HG02642 (cell line): ENCODE measurements at regions not wholly inside any gene's neighbourhood (a gene's known extent, or its start where the extent isn't known, plus 50 kb on each side); places are given as distances from the start of the nearest gene placed in this dataset.

Source experiments
- ATAC-seq: cut with Tn5 transposase; IDR thresholded peaks from one replicate; pipeline ENCODE4 v1.9.1; 2021; ENCODE audit warnings: mild to moderate bottlenecking; ENCODE audit not compliant: unreplicated experiment, poor library complexity

DNA sequence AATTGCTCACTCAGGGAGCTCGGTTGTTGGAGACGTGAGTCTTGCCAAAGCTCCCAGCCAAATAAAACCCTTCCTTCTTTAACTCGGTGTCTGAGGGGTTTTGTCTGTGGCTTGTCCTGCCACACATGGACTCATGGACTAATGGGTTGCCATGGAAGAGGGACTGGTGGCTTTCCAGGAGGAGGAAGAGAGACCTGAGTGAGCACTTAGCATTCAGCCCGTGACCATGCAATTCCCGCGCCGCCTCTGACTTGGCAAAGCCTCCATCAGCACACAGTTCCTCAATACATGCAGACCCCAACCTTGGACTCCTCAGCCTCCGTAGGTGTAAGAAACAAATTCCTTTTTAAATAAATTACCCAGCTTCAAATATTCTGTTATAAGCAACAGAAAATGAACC lies 57.3 kb upstream of the TMEM18 start:
- no peak for ATAC-seq

DNA sequence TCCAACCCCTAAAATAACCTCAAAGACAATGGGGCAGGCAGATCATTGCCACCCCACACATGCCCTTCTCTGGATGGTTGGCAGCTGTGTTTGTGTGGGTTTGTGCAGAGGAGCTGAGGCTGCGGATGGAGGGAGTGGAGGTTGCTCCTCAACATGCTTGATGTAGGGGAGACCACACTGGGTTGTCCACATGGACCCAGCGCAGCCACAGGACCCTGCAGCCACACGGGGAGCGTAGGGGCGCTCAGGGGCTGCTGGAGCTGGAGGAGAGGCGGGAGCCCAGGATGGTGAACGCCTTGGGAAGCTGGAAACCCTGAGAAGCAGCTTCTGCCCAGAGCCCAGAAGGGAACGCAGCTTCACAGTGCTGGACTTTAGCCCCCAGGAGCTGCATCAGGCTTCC lies 56.3 kb upstream of the TMEM18 start:
- ATAC-seq = no peak

DNA sequence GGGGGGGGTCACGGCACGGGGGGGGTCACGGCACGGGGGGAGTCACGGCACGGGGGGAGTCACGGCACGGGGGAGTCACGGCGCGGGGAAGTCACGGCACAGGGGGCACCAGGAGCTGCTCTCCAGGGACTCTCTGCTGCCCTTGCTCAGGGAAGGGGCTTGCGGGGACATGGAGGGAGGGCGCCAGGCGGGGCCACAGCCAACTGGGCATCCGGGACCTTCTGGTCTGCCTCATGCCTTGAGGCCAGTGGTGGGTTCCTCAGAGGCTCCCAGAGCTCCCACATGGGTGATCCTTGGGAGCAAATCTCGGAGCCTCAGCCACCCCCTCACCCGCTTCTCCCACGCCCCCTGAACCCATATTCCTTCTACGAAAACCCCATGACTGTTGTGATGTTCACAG lies 55.8 kb upstream of the TMEM18 start:
- no peak for ATAC-seq

DNA sequence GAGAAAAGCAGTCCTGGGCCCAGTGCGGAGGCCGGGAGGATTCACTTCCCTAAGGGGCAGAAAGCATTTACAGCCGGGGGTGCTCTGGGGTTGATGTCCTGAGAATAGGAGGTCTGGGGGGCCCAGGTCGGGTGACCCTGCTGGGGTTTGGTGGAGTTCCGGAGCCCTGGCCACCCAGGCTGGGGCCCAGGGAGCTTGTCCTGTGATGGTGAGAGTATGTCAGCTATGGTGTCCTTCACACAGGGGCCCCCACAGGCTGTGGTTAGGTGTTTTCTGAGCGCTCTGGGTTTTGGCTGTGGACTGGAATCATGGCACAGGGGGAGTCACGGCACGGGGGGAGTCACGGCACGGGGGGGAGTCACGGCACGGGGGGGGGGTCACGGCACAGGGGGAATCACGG lies 54.5 kb upstream of the TMEM18 start:
- no peak for ATAC-seq

DNA sequence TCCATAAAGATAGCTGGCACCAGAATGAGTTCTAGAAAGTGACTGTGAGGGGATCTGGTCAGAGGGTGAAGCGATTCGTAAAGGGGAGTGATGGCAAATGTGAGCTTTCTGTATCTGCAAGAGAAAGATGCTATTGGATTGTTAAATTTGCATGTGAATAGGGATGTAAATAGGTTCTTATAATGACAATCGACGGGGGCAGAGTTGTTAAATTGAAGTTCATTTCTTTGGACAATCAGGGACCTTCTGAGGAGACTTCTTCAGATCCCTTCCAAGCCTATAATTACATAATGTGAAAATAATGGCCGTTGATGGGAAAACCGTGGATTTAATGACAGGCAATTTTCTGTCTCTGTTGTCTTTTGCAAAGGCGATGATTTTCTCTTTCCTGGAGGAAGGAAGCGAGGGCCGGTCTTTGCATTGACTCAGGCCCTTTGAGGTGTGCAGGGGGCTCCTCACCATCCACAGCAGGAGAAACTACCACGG lies 52.2 kb upstream of the TMEM18 start:
- ATAC-seq = no peak

DNA sequence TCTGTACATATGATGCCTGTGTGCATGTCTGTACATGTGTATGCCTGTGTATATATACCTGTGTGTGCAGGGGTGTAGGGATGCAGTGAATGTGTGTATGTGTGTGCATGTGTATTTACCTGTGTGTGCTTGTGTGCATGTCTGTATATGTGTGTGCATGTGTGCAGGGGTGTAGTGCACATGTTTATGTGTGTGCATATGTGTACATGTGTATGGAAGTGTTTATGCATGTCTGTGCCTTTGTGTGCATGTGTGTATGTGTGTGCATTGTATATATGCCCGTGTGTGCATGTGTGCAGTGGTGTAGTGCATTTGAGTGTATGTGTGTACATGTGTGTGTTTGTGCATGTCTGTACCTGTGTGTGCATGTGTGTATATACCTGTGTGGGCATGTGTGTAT lies 51.0 kb upstream of the TMEM18 start:
- ATAC-seq = no peak

DNA sequence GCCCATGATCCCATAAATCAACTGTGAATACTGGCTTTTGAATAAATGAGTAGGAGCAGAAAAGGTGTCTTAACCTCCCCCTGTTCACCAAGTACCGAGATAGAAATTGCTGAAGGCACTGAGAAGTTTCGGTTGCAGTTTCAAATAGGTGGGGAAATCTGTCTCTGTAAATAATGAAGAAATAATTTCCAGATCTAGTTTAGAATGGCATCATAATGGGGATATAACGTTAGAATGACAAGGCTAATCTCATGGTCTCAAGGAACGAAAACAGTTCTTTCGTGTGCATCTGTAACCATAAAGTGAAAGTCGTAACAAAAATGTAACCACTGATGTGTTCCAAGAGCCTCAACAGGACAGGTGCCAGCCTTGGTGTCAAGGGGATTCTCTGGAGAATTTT lies 49.9 kb upstream of the TMEM18 start:
- peak; percentile 79 for ATAC-seq
